ENCODE measurements at regions not wholly inside any gene's neighbourhood (a gene's known extent, or its start where the extent isn't known, plus 50 kb on each side); places are given as distances from the start of the nearest gene placed in this dataset.

GRCh38 chr20:19018881-19019280, 193.6 kb upstream of the SLC24A3 start:
- no peaks in the 10 kb centered on the region for H3K27me3 ChIP-seq
- ATAC-seq (no peak), DNase-seq (no peak)
- peaks cover 0 to 4% (median 0%) of the 10 kb centered on the region in 12 donors for H3K4me1 ChIP-seq
- no peaks in the 10 kb centered on the region for H3K36me3 ChIP-seq
- no peaks in the 10 kb centered on the region for H3K9me3 ChIP-seq
- TF ChIP-seq POLR2A (IDR thresholded peaks at IDR 0.05): no peak
- no peak for TF ChIP-seq CTCF (IDR thresholded peaks at IDR 0.05)
- 68 to 79% (median 73%) methylated on average over 5 of the region's 5 CpGs for WGBS, 4 donors
- no peak overlapping the region for H3K27ac ChIP-seq
- intact Hi-C loops (cut with DNase I): no loop called here
- no peak overlapping the region for H3K4me3 ChIP-seq

- intact Hi-C loops (cut with DNase I): no loop called here
- Histone ChIP-seq H3K36me3 (no peaks in the 10 kb centered on the region), H3K9me3 (no peaks in the 10 kb centered on the region), H3K4me3 (no peak overlapping the region), H3K27ac (no peak overlapping the region), H3K4me1 (peaks cover 0 to 4% (median 0%) of the 10 kb centered on the region in 12 donors), H3K27me3 (no peaks in the 10 kb centered on the region)
- ATAC-seq (no peak), DNase-seq (no peak)
- TF ChIP-seq CTCF (IDR thresholded peaks at IDR 0.05) (peak in 1 of 12 donors; percentile 8), POLR2A (IDR thresholded peaks at IDR 0.05) (no peak)
- WGBS, 4 donors: 81 to 85% (median 81%) methylated on average over 5 of the region's 5 CpGs
Measured at GRCh38 chr20:19019734-19020364, 192.6 kb upstream of the SLC24A3 start.

- H3K4me3 ChIP-seq: no peak overlapping the region
- 76 to 82% (median 80%) methylated on average over 7 of the region's 7 CpGs for WGBS, 4 donors
Measured at GRCh38 chr20:19021406-19022117, 190.9 kb upstream of the SLC24A3 start.

More at GRCh38 chr20:19021406-19022117, 190.9 kb upstream of the SLC24A3 start:
- Histone ChIP-seq H3K36me3 (no peaks in the 10 kb centered on the region), H3K27me3 (no peaks in the 10 kb centered on the region), H3K9me3 (no peaks in the 10 kb centered on the region), H3K27ac (no peak overlapping the region), H3K4me1 (peaks cover 0 to 18% (median 8%) of the 10 kb centered on the region in 12 donors)
- intact Hi-C loops (cut with DNase I): no loop called here
- TF ChIP-seq CTCF (IDR thresholded peaks at IDR 0.05) (no peak), POLR2A (IDR thresholded peaks at IDR 0.05) (no peak)
- ATAC-seq (no peak), DNase-seq (no peak)

Measured in heart left ventricle (tissue), 16 donors.